Transverse colon (tissue), 4 donors: ENCODE measurements at regions not wholly inside any gene's neighbourhood (a gene's known extent, or its start where the extent isn't known, plus 50 kb on each side); places are given as distances from the start of the nearest gene placed in this dataset.

ENCODE experiments used
- DNase-seq: peaks from one replicate; pipeline ENCODE4 v3.0.0-alpha.2; 2019
- H3K27ac ChIP-seq, 4 donors: fragments of 200-600 bp; sonication (generic); 2 replicates each; pipeline ENCODE4 v1.5.1; 2016 to 2018; ENCODE audit warnings: inconsistent platforms in 4 of 4
- H3K27me3 ChIP-seq: fragments of 200-600 bp; sonication (generic); 2 replicates; pipeline ENCODE4 v1.5.1; 2017; ENCODE audit warnings: inconsistent platforms
- H3K36me3 ChIP-seq, 4 donors: fragments of 200-600 bp; sonication (generic); 2 replicates each; pipeline ENCODE4 v1.5.1; 2017 to 2019; ENCODE audit warnings: inconsistent platforms in 4 of 4
- H3K4me1 ChIP-seq, 4 donors: fragments of 200-600 bp; sonication (generic); 2 replicates each; pipeline ENCODE4 v1.5.1; 2017 to 2020; ENCODE audit warnings: inconsistent platforms in 4 of 4
- H3K4me3 ChIP-seq, 4 donors: fragments of 200-600 bp; sonication (generic); 1 replicate in 1 of 4; 2 replicates in 3 of 4; pipeline versions ENCODE4 v1.5.1 to v1.6.1; 2017 to 2019; ENCODE audit warnings: inconsistent platforms in 4 of 4
- H3K9me3 ChIP-seq, 2 donors: fragments of 200-600 bp; sonication (generic); 2 replicates each; pipeline ENCODE4 v1.5.1; 2017 to 2019; ENCODE audit warnings: inconsistent platforms in 2 of 2
- EP300 ChIP-seq: sonication (generic); formaldehyde crosslinking; IDR thresholded peaks from one replicate; pipeline ENCODE4 v1.6.1; 2017; ENCODE audit warnings: antibody characterized with exemption, low read depth
- POLR2A ChIP-seq: fragments of 450-650 bp; IDR thresholded peaks from one replicate; pipeline ENCODE4 v1.6.1; 2016; ENCODE audit warnings: antibody characterized with exemption, mild to moderate bottlenecking, moderate library complexity
- POLR2AphosphoS5 ChIP-seq, 3 donors: sonication (generic); formaldehyde crosslinking; IDR thresholded peaks; one replicate each; pipeline ENCODE4 v1.6.1; 2016; ENCODE audit warnings: antibody characterized with exemption in 3 of 3
- WGBS, 2 donors: methylation state at CpG; one replicate each; pipeline ENCODE4 v1.1.5; 2018; ENCODE audit warnings: low coverage in 1 of 2; 5-methylcytosine and 5-hydroxymethylcytosine counted together
- in situ Hi-C, 4 donors: fragments of 200-750 bp; cut with MboI; loops; one replicate each; pipeline versions ENCODE4 v1.15.0 to v1.15.1; 2017; ENCODE audit warnings: low sequenced_read_pairs in 3 of 4, low pct_ligation_motif_present in 1 of 4, low pct_unique_long_range_greater_than_20kb in 1 of 4
- intact Hi-C: fragments of 100-400 bp; cut with DNase I; formaldehyde crosslinking; loops from one replicate; pipeline ENCODE4 v1.15.1; 2023; ENCODE audit warnings: low total_unique reads
- TF ChIP-seq, protein P1 (sequence below), 5 experiments: fragments of 200-600 bp in 3 of 5; fragments of 450-650 bp in 2 of 5; sonication (generic) in 3 of 5; IDR thresholded peaks; 1 replicate in 2 of 5; 2 replicates in 3 of 5; pipeline ENCODE4 v1.5.1; 2016 to 2017; ENCODE audit warnings: antibody characterized with exemption in 5 of 5, inconsistent platforms in 3 of 5, mild to moderate bottlenecking in 2 of 5, moderate library complexity in 1 of 5

DNA sequence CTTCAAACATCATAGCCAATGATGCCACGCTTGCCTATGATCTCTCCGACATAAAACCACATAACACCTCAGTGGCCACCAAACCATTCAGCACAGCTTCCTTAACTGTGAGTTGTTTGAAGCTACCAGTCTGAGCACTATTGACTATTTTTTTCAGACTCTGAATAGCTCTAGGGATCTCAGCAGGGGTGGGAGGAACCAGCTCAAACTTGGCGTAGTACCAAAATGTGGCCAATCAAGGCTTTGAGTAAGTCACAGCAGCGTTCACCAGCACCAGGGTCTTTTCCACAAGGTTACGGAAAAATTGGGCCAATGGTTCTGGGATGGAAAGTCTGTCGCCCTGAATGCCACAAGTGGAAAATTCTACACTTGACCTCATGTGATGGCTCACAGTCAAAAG, 70.6 kb downstream of the SMPDL3A start:
- Histone ChIP-seq H3K27me3 (peaks cover under 1% of the 10 kb centered on the region), H3K9me3 (no peaks in the 10 kb centered on the region), H3K27ac (no peak overlapping the region), H3K4me3 (no peak overlapping the region), H3K4me1 (no peaks in the 10 kb centered on the region), H3K36me3 (no peaks in the 10 kb centered on the region)
- in situ Hi-C loops, result loop anchor here in 3 of 4 donors (25.0 kb wide), 1 partner anchor 453 kb away; no protein-coding TSS in a partner anchor
- no peak for DNase-seq
- intact Hi-C loops, result no loop called here
- 84 to 86% methylated on average over 3 to 6 of the region's 6 CpGs for WGBS, 2 donors
- TF ChIP-seq POLR2A (no peak), POLR2AphosphoS5 (IDR thresholded peaks at IDR 0.05) (no peak), EP300 (no peak)
- TF ChIP-seq, protein P1, sequence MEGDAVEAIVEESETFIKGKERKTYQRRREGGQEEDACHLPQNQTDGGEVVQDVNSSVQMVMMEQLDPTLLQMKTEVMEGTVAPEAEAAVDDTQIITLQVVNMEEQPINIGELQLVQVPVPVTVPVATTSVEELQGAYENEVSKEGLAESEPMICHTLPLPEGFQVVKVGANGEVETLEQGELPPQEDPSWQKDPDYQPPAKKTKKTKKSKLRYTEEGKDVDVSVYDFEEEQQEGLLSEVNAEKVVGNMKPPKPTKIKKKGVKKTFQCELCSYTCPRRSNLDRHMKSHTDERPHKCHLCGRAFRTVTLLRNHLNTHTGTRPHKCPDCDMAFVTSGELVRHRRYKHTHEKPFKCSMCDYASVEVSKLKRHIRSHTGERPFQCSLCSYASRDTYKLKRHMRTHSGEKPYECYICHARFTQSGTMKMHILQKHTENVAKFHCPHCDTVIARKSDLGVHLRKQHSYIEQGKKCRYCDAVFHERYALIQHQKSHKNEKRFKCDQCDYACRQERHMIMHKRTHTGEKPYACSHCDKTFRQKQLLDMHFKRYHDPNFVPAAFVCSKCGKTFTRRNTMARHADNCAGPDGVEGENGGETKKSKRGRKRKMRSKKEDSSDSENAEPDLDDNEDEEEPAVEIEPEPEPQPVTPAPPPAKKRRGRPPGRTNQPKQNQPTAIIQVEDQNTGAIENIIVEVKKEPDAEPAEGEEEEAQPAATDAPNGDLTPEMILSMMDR (IDR thresholded peaks at IDR 0.05), result no peak

DNA sequence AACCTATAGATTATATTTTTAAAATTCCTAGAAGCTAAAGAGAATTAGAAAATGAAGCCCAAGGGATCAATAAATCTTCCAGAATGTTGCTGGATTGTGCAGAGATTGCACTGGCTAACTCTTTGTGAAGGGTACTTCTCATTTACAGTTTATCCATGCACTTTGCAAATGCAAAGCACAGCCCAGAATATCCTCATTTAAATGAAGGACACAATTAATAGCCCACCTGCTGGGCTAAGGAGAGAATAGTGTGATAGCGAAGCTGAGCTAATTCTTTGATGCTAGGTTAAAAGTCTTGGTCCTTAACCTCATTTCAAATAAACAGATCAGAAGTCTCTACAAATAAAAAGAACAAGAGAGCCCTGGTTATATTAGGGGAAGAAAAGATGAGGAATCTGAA, 72.5 kb downstream of the SMPDL3A start:
- in situ Hi-C loops (loop anchor here in 3 of 4 donors (25.0 kb wide), 1 partner anchor 451 kb away; no protein-coding TSS in a partner anchor), intact Hi-C loops (no loop called here)
- no peaks in the 10 kb centered on the region for H3K4me1 ChIP-seq
- no peaks in the 10 kb centered on the region for H3K36me3 ChIP-seq
- no peak overlapping the region for H3K4me3 ChIP-seq
- H3K9me3 ChIP-seq, result no peaks in the 10 kb centered on the region
- DNase-seq, result no peak
- peaks cover 9% of the 10 kb centered on the region for H3K27me3 ChIP-seq
- TF ChIP-seq, protein P1 (IDR thresholded peaks at IDR 0.05), result no peak
- TF ChIP-seq POLR2A (no peak), EP300 (no peak), POLR2AphosphoS5 (IDR thresholded peaks at IDR 0.05) (no peak)
- no peak overlapping the region for H3K27ac ChIP-seq
- 47% methylated on average over 1 of the region's 1 CpG; no CpG with 5 or more reads in 1 of the 2 donors for WGBS, 2 donors

GRCh38 chr6:122868137-122868536, 79.1 kb downstream of the SMPDL3A start:
- Histone ChIP-seq H3K27ac (no peak overlapping the region), H3K4me3 (no peak overlapping the region), H3K4me1 (no peaks in the 10 kb centered on the region), H3K36me3 (no peaks in the 10 kb centered on the region), H3K9me3 (no peaks in the 10 kb centered on the region), H3K27me3 (peaks cover 9% of the 10 kb centered on the region)
- no peak for DNase-seq
- intact Hi-C loops (no loop called here), in situ Hi-C loops (loop anchor here in 3 of 4 donors (25.0 kb wide), 1 partner anchor 444 kb away; no protein-coding TSS in a partner anchor)
- TF ChIP-seq, protein P1 (IDR thresholded peaks at IDR 0.05), result no peak
- TF ChIP-seq POLR2A (no peak), EP300 (no peak), POLR2AphosphoS5 (IDR thresholded peaks at IDR 0.05) (no peak)

- Histone ChIP-seq H3K36me3 (no peaks in the 10 kb centered on the region), H3K27ac (no peak overlapping the region), H3K27me3 (peaks cover 9% of the 10 kb centered on the region), H3K4me1 (no peaks in the 10 kb centered on the region), H3K4me3 (no peak overlapping the region), H3K9me3 (no peaks in the 10 kb centered on the region)
- intact Hi-C loops (no loop called here), in situ Hi-C loops (loop anchor here (10.0 to 25.0 kb wide), 2 partner anchors 443 to 445 kb away; no protein-coding TSS in a partner anchor)
- peak; percentile 25 for DNase-seq
- TF ChIP-seq, protein P1 (IDR thresholded peaks at IDR 0.05), result peak; percentile 43 to 61 (median 54)
- TF ChIP-seq POLR2AphosphoS5 (IDR thresholded peaks at IDR 0.05) (no peak), POLR2A (no peak), EP300 (no peak)
These were observed 80.5 kb downstream of the SMPDL3A start for GRCh38 chr6:122869437-122870024.
